OCI-LY1 (cell line): ENCODE measurements at regions not wholly inside any gene's neighbourhood (a gene's known extent, or its start where the extent isn't known, plus 50 kb on each side); places are given as distances from the start of the nearest gene placed in this dataset.

Experiments used
- CTCF ChIP-seq: fragments of 200-600 bp; sonication (generic), shearing (Covaris generic); IDR thresholded peaks from 2 replicates; pipeline ENCODE4 v1.5.1; 2017; ENCODE audit warnings: mild to moderate bottlenecking, antibody characterized with exemption, low read length, moderate library complexity, mixed read lengths
- EZH2 ChIP-seq: fragments of 200-600 bp; sonication (generic), shearing (Covaris generic); IDR thresholded peaks from 2 replicates; pipeline ENCODE4 v1.8.0; 2017; ENCODE audit warnings: borderline replicate concordance, mixed run types, mild to moderate bottlenecking, antibody characterized with exemption, low read length, moderate library complexity, mixed read lengths

GRCh38 chr1:58325866-58326265, 220.7 kb downstream of the OMA1 start:
- no peak for TF ChIP-seq CTCF
- TF ChIP-seq EZH2 = no peak
